HUES6 (cell line): ENCODE measurements at regions not wholly inside any gene's neighbourhood (a gene's known extent, or its start where the extent isn't known, plus 50 kb on each side); places are given as distances from the start of the nearest gene placed in this dataset.
"Not testable (repeated sequence)": the region's sequence is repeated elsewhere in the genome, so short reads cannot be mapped to it uniquely, and the experiment has no call there.

Source experiments
- H3K27ac ChIP-seq: 2 replicates; pipeline ENCODE4 v1.7.0; 2013; ENCODE audit warnings: low read depth, mild to moderate bottlenecking, low read length, inconsistent platforms
- H3K27me3 ChIP-seq: 2 replicates; pipeline ENCODE4 v1.6.1; 2013; ENCODE audit warnings: low read length; ENCODE audit not compliant: control insufficient read depth, insufficient read depth
- H3K36me3 ChIP-seq: 2 replicates; pipeline ENCODE4 v1.6.1; 2013; ENCODE audit warnings: low read length; ENCODE audit not compliant: control insufficient read depth, insufficient read depth
- H3K4me1 ChIP-seq: 2 replicates; pipeline ENCODE4 v1.6.1; 2013; ENCODE audit warnings: low read length; ENCODE audit not compliant: control insufficient read depth, insufficient read depth
- H3K4me3 ChIP-seq: 2 replicates; pipeline ENCODE4 v1.5.1; 2013; ENCODE audit warnings: low read depth, low read length
- H3K9ac ChIP-seq: one replicate; pipeline ENCODE4 v1.6.1; 2013; ENCODE audit warnings: mild to moderate bottlenecking, low read length
- H3K9me3 ChIP-seq: 2 replicates; pipeline ENCODE4 v1.6.1; 2013; ENCODE audit warnings: low read depth, low read length; ENCODE audit not compliant: control insufficient read depth, insufficient read depth

DNA sequence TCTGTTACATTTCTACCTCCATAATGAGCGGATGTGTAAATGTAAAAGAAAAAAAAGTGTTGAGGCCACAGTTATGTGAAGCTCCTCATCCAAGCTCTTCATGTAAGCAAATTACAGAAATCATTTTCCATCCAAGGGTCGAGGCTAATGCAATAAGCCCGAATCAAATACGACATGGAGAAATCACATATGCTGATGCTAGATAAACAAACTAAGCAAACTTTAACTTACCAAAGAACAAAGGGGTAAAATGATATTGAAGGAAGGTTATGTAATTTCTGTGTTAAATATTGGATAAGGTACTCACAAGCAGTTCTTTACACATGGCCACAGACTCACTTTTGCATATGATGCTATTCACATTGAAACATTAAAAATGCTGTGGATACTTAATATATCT is 310.2 kb upstream of the ID2 start:
- Histone ChIP-seq H3K4me1 (no peaks in the 10 kb centered on the region), H3K9me3 (peaks cover 13% of the 10 kb centered on the region), H3K27me3 (no peaks in the 10 kb centered on the region), H3K36me3 (no peaks in the 10 kb centered on the region), H3K9ac (no peak overlapping the region), H3K27ac (no peak overlapping the region), H3K4me3 (no peak overlapping the region)

DNA sequence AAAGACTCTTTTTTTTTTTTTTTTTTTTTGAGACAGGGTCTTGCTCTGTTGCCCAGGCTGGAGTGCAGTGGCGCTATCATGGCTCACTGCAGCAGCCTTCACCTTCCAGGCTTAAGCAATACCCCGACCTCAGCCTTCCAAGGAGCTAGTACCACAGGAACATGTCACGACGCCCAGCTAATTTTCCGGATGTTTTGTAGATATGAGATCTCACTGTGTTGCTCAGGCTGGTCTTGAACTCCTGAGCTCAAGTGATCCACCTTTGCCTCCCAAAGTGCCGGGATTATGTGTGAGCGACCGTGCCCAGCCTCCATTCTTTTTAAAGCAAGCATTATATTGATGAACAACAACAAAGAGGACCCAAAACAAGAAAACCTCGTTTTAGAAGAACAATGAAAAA is 307.1 kb upstream of the ID2 start:
- H3K36me3 ChIP-seq: no peaks in the 10 kb centered on the region
- peaks cover 13% of the 10 kb centered on the region for H3K9me3 ChIP-seq
- H3K4me1 ChIP-seq: no peaks in the 10 kb centered on the region
- no peak overlapping the region for H3K27ac ChIP-seq
- no peak overlapping the region for H3K4me3 ChIP-seq
- no peaks in the 10 kb centered on the region for H3K27me3 ChIP-seq
- no peak overlapping the region for H3K9ac ChIP-seq

DNA sequence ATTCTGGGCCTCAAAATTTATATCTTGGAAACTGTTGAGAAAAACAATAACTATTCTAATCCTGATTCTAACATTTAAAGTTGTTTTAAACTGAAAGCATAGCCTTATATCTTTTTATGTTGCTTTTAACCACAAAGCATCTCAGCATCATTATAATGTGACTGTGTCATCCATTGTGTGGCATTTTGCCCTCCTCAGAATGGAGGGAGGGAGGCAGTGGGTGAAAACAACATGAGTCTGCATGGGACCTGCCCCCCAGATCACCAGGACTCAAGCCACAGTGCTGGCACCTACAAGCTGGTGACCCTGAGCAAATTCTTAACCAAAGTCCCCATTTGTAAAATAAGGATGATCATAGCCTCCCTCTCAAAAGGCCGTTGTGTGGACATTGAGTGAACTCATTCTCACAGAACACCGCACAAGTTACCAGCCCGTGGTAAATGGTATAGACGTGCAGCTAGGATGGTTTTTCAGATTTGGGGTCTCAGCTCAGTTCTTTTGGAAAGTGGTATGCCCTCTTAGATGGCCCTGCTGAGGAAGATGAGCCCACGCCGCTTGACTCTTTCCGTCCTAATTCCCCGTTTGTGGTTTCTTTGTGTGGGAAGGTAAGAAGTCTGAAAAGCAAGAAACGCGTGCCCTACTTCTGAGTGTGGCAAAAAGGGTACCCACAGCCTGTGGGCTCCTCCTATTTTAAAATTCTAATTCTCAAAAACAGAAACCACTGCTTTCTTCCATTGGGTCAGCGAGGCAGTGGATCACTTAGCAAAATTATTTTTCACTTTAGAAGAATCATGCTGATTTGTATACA is 305.0 kb upstream of the ID2 start:
- H3K27me3 ChIP-seq: no peaks in the 10 kb centered on the region
- H3K9ac ChIP-seq: no peak overlapping the region
- H3K4me1 ChIP-seq: no peaks in the 10 kb centered on the region
- H3K27ac ChIP-seq: no peak overlapping the region
- peaks cover 10% of the 10 kb centered on the region for H3K9me3 ChIP-seq
- no peak overlapping the region for H3K4me3 ChIP-seq
- no peaks in the 10 kb centered on the region for H3K36me3 ChIP-seq

DNA sequence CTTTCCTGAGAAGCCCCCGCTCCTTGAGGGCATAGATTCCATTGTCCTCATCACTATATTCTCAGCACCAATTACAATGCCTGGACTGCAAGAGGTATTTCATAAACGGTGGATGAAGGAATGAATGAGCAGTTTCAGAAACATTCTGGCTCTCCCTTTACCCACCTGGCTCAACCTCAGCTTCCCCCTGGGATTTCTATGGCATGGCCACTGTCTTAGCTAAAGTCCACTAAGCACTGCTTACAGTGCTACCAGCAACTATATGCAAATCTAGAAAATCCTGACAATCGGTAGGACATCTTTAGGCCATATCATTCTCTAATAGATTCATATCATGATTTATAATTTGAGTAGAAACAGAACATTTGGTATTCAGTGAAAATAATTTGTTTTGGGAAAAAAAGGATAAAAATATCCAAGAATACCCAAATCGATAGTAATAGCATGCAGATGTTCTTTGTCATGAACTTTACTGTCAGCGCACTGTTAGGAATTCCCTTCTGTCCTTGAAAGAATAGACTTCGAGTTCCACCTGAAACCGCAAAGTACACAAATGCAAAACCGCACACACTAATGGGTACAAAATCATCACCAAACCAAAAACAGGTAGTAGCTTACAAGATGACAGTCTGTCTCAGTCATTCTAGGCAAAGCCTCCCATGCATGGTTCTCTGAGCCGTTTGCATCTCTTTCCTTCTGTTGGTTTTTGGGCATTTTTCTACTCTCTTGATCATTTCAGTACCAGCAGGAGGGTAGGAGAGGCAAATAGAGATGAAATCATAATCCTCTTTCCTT is 303.6 kb upstream of the ID2 start:
- H3K9me3 ChIP-seq: peaks cover 3% of the 10 kb centered on the region; the same call in 1 of the 2 replicates
- H3K4me1 ChIP-seq: no peaks in the 10 kb centered on the region
- no peaks in the 10 kb centered on the region for H3K36me3 ChIP-seq
- no peak overlapping the region for H3K9ac ChIP-seq
- H3K4me3 ChIP-seq: no peak overlapping the region
- H3K27me3 ChIP-seq: no peaks in the 10 kb centered on the region
- no peak overlapping the region for H3K27ac ChIP-seq

DNA sequence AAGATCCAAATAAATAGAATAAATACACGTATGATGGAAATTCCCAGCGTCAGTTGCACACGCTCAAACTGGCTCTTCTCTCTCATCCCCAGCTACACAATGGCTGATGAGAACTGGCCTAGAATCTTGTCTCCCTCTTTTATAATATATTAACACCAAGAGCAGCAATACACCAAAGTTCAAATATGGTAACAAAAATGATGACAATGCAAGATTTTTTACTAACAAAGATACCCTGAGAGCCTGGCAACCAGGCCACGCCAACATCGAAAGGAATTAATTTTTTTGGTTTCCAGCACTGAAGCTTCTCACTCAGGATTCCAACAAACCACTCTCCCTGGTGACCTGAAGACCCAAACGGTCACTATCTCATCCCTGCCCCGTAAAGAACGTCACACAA is 302.7 kb upstream of the ID2 start:
- Histone ChIP-seq H3K36me3 (no peaks in the 10 kb centered on the region), H3K4me3 (no peak overlapping the region), H3K27me3 (no peaks in the 10 kb centered on the region), H3K27ac (no peak overlapping the region), H3K9me3 (no peaks in the 10 kb centered on the region), H3K4me1 (no peaks in the 10 kb centered on the region), H3K9ac (no peak overlapping the region)

DNA sequence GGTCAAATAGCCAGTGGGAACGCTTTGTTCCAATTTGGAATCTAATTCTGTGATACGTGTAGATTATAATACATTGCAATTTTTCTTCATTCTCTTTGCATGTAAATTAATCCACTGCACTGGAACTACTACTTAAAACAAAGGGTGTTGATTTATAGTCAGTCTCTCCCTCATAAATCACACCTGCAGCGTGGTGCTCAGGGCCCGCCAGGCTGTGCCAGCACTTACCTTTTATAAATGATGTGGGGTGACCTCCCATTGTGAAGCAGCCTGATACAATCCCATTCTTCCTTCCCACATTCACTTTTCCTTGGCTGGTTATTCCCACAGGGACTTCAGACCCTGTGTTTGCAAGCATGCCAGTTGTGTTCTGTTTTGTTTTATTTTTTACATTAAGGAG is 302.3 kb upstream of the ID2 start:
- H3K27ac ChIP-seq: no peak overlapping the region
- H3K27me3 ChIP-seq: no peaks in the 10 kb centered on the region

DNA sequence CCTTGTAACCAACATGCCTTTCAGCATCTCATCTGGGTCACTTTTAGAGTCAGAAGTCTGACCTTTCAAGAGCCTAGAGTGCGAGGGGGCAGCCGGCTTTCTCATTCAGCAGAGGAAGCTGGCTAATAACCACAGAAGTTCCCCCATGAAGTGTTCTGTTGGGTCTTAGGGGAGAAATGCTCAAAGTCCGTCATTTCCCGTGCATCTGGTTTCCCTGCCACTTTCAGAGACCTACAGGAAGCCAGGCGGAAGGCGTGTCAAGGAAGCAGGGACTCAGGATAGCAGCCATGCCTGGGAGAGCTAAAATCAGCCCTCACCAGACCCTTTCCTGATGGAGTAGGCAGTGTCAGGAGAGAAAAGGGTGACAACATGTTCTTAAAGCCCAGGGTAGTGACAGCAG is 301.8 kb upstream of the ID2 start:
- no peak overlapping the region for H3K27ac ChIP-seq
- no peak overlapping the region for H3K4me3 ChIP-seq
- H3K9ac ChIP-seq: no peak overlapping the region
- no peaks in the 10 kb centered on the region for H3K36me3 ChIP-seq
- no peaks in the 10 kb centered on the region for H3K4me1 ChIP-seq
- no peaks in the 10 kb centered on the region for H3K9me3 ChIP-seq
- H3K27me3 ChIP-seq: no peaks in the 10 kb centered on the region

More for the DNA sequence above, 302.3 kb upstream of the ID2 start:
- Histone ChIP-seq H3K36me3 (no peaks in the 10 kb centered on the region), H3K4me3 (no peak overlapping the region), H3K4me1 (no peaks in the 10 kb centered on the region), H3K9me3 (no peaks in the 10 kb centered on the region), H3K9ac (no peak overlapping the region)

DNA sequence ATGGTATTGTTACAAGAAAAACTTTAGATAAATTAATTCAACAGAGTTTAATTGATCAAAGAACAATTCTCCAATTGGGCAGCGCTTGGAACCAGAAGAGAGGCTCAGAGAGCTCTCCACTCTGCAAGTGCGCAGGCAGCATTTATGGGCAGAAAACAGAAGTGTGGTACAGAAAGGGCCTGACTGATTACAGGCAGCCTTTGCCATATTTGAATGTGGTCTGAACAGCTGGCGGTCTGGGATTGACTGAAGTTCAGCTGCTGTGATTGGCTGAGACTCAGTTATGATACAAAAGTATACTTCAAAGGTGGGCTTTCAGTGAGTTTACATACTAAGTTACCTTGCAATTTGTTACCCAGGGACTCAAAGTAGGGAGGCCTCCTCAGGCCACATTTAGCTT is 301.3 kb upstream of the ID2 start:
- H3K4me3 ChIP-seq: no peak overlapping the region
- H3K36me3 ChIP-seq: no peaks in the 10 kb centered on the region
- H3K27me3 ChIP-seq: no peaks in the 10 kb centered on the region
- no peak overlapping the region for H3K27ac ChIP-seq
- H3K4me1 ChIP-seq: no peaks in the 10 kb centered on the region
- no peaks in the 10 kb centered on the region for H3K9me3 ChIP-seq
- no peak overlapping the region for H3K9ac ChIP-seq

DNA sequence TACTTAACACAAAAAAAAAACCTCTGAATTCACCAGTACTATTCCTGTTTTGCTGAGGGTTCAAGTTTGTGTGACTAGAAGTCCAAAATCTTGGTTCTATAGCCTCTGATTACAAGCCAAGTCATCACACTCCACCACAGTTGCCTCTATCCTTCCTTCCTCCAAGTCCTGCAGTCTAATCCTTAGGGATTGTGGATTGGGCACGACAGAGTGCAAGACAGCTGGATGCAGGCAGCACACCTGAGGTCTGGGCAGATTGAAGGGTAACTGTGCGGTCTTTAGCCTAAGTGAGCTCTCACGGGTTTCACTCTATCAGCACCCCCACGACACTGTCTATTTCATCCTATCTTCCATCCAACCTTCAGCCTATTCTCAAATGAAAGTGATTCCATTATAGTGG is 299.4 kb upstream of the ID2 start:
- H3K27ac ChIP-seq: no peak overlapping the region
- no peaks in the 10 kb centered on the region for H3K36me3 ChIP-seq
- H3K27me3 ChIP-seq: no peaks in the 10 kb centered on the region
- no peak overlapping the region for H3K4me3 ChIP-seq
- H3K4me1 ChIP-seq: peaks cover 3% of the 10 kb centered on the region; the same call in 1 of the 2 replicates
- no peaks in the 10 kb centered on the region for H3K9me3 ChIP-seq
- H3K9ac ChIP-seq: no peak overlapping the region

DNA sequence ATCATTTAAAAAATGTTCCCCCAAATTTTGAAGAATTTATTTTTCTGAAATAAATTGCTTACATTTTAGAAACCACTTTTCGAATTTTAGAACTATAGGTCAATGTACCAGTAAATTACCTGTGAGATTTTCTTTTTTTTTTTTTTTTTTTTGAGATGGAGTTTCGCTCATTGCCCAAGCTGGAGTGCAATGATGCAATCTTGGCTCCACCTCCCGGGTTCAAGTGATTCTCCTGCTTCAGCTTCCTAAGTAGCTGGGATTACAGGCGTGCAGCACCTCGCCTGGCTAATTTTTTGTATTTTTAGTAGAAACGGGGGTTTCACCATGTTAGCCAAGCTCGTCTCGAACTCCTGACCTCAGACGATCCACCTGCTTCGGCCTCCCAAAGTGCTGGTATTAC is 295.1 kb upstream of the ID2 start:
- not testable (repeated sequence) for H3K27ac ChIP-seq, H3K36me3 ChIP-seq, H3K4me3 ChIP-seq, H3K27me3 ChIP-seq, H3K9me3 ChIP-seq, H3K9ac ChIP-seq
- H3K4me1 ChIP-seq: peaks cover 10% of the 10 kb centered on the region

DNA sequence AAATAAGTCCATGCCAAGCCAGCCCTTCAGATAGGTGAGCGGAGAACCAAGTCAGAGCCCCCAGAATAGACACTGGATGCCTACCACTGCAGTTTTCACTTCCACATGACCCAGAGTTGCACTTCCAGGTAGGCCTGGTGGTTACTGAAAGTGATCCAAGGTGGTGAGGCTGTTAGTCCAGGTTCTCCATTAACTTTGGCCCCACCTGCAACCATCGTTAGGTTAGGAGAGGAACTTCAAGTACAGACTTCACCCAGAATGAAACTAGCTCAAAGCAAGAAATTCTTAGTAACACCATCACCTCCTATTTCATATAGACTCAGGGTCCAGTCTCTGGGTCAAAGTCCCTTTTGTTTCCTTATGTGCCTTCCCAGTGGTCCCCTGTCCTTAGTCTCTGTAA is 293.1 kb upstream of the ID2 start:
- Histone ChIP-seq H3K4me1 (peaks cover 19% of the 10 kb centered on the region), H3K36me3 (no peaks in the 10 kb centered on the region), H3K27me3 (no peaks in the 10 kb centered on the region; the same call in 1 of the 2 replicates), H3K9ac (no peak overlapping the region), H3K4me3 (no peak overlapping the region), H3K9me3 (no peaks in the 10 kb centered on the region), H3K27ac (no peak overlapping the region)
